ENCODE measurements at regions not wholly inside any gene's neighbourhood (a gene's known extent, or its start where the extent isn't known, plus 50 kb on each side); places are given as distances from the start of the nearest gene placed in this dataset.

- no peak for TF ChIP-seq CTCF (IDR thresholded peaks at IDR 0.05)
- no peak for TF ChIP-seq POLR2A (IDR thresholded peaks at IDR 0.05)
Observed at GRCh38 chrX:69258893-69259292, 93.6 kb upstream of the PJA1 start.

Measured in testis (tissue), 2 donors.